Heart right ventricle (tissue), 16 donors: ENCODE measurements at regions not wholly inside any gene's neighbourhood (a gene's known extent, or its start where the extent isn't known, plus 50 kb on each side); places are given as distances from the start of the nearest gene placed in this dataset.

Experiments
- ATAC-seq, 8 donors: fragments of 200-7000 bp; cut with Tn5 transposase; one replicate each; pipeline ENCODE4 v1.9.1; 2020; ENCODE audit warnings: mild to moderate bottlenecking in 8 of 8, moderate library complexity in 8 of 8, moderate number of reproducible peaks in 1 of 8
- DNase-seq, 2 donors: peaks; one replicate each; pipeline ENCODE4 v3.0.0-alpha.2; 2020
- H3K27ac ChIP-seq, 10 donors: fragments of 200-600 bp; sonication (generic) in 2 of 10; one replicate each; pipeline versions ENCODE4 v1.5.0 to v1.8.0; 2020 to 2022; ENCODE audit warnings: mild to moderate bottlenecking in 3 of 10
- H3K27me3 ChIP-seq, 7 donors: fragments of 200-600 bp; one replicate each; pipeline ENCODE4 v1.8.0; 2021 to 2022; ENCODE audit warnings: mild to moderate bottlenecking in 2 of 7
- H3K36me3 ChIP-seq, 9 donors: fragments of 200-600 bp; sonication (generic) in 1 of 9; one replicate each; pipeline versions ENCODE4 v1.5.0 to v1.8.0; 2020 to 2022; ENCODE audit warnings: mild to moderate bottlenecking in 2 of 9
- H3K4me1 ChIP-seq, 9 donors: fragments of 200-600 bp; sonication (generic) in 1 of 9; one replicate each; pipeline versions ENCODE4 v1.5.0 to v1.8.0; 2020 to 2022; ENCODE audit warnings: mild to moderate bottlenecking in 4 of 9
- H3K4me3 ChIP-seq, 10 donors: fragments of 200-600 bp; sonication (generic) in 2 of 10; one replicate each; pipeline versions ENCODE4 v1.5.0 to v1.8.0; 2020 to 2022; ENCODE audit warnings: mild to moderate bottlenecking in 7 of 10, moderate library complexity in 2 of 10
- H3K9me3 ChIP-seq, 11 donors: fragments of 200-600 bp in 10 of 11; sonication (generic) in 2 of 11; one replicate each; pipeline versions ENCODE4 v1.5.0 to v1.8.0; 2013 to 2022; ENCODE audit warnings: mild to moderate bottlenecking in 2 of 11, control low read depth in 1 of 11, moderate library complexity in 1 of 11
- CTCF ChIP-seq, 9 donors: fragments of 200-600 bp; sonication (generic) in 2 of 9; IDR thresholded peaks; one replicate each; pipeline versions ENCODE4 v1.5.0 to v1.8.0; 2021 to 2022; ENCODE audit warnings: antibody characterized with exemption in 9 of 9, mild to moderate bottlenecking in 5 of 9, moderate library complexity in 1 of 9
- WGBS, 2 donors: extraction: QIAGEN DNeasy Blood & Tissue Kit; methylation state at CpG; one replicate each; pipeline ENCODE4 v1.1.7; 2013; ENCODE audit warnings: inconsistent platforms in 1 of 2; 5-methylcytosine and 5-hydroxymethylcytosine counted together
- intact Hi-C, 10 donors: fragments of 100-400 bp; cut with DNase I; formaldehyde crosslinking; loops; one replicate each; pipeline versions ENCODE4 v1.11.1 to v1.14.2; 2022
- donor health status: Arrhythmogenic right ventricular cardiomyopathy.
- donor health status: ischemic (EF 13 %, LVEDD 7.1; RV severe dilation, severe dysfunction).
- donor health status: healthy with polysubstance abuse.
- donor health status: DM: no; HTN: yes; CAD: no.
- donor health status: DM: no; HTN: no; CAD: no.
- donor health status: ischemic (EF 25% LVEDD 6.9; RV normal size, moderate dysfunction).
- donor health status: ischemic (EF 25% LVEDD 5.7; RV mildly dilated, moderate dysfunction).
- donor health status: healthy.
- donor health status: DM: yes; HTN: yes; CAD: no.
- donor health status: Ischemic cardiomyopathy.
- donor health status: ischemic (EF 35%, LVEDD 5.7; RV mildly dilated, moderate dysfunction).
- donor health status: nonischemic (EF 11% LVEDD 7.7; RV severe dilation, severe dysfunction).
- donor health status: DM: yes; HTN: yes; CAD: no.
- donor health status: PGD.
- donor health status: ischemic (EF 29% LVEDD 5.4; RV normal size, mild dysfunction).
- donor health status: nonischemic (EF 23%, LVEDD 6.1; RV moderate dilation, normal function).

DNA sequence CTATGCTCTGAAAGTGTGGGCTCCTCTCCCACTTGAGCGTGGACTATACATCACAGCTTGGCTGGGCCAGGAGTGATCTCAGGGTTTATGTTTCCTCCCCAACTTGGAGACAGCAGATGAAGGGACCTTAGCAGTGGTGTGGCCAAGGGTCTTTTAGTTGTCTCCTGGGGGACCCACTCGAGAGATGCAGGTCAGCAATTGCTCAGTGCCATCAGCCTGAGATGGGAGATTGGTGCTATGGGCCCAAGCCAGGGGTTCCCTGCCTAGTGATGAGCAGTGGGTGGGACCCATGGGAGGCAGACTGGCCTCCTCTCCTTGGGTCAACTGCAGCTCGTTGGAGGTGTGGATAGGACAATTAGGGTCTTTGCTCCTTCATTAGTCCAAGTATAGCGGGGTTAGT, 510.5 kb upstream of the FSHR start:
- 87 to 88% methylated on average over 4 of the region's 4 CpGs for WGBS, 2 donors
- H3K27ac ChIP-seq = no peak overlapping the region
- no peak for DNase-seq
- intact Hi-C loops = no loop called here
- H3K4me3 ChIP-seq = no peak overlapping the region
- ATAC-seq = no peak
- H3K9me3 ChIP-seq = no peaks in the 10 kb centered on the region
- no peak for TF ChIP-seq CTCF (IDR thresholded peaks at IDR 0.05)
- no peaks in the 10 kb centered on the region for H3K27me3 ChIP-seq
- H3K36me3 ChIP-seq = no peaks in the 10 kb centered on the region
- H3K4me1 ChIP-seq = no peaks in the 10 kb centered on the region

- TF ChIP-seq CTCF (IDR thresholded peaks at IDR 0.05) = no peak
- intact Hi-C loops = no loop called here
- Histone ChIP-seq H3K4me3 (no peak overlapping the region), H3K27ac (no peak overlapping the region), H3K4me1 (no peaks in the 10 kb centered on the region), H3K36me3 (no peaks in the 10 kb centered on the region), H3K27me3 (no peaks in the 10 kb centered on the region), H3K9me3 (no peaks in the 10 kb centered on the region)
- ATAC-seq (no peak), DNase-seq (no peak)
- 69 to 85% methylated on average over 1 of the region's 1 CpG for WGBS, 2 donors
These were observed 507.5 kb upstream of the FSHR start for GRCh38 chr2:49661809-49662208.

DNA sequence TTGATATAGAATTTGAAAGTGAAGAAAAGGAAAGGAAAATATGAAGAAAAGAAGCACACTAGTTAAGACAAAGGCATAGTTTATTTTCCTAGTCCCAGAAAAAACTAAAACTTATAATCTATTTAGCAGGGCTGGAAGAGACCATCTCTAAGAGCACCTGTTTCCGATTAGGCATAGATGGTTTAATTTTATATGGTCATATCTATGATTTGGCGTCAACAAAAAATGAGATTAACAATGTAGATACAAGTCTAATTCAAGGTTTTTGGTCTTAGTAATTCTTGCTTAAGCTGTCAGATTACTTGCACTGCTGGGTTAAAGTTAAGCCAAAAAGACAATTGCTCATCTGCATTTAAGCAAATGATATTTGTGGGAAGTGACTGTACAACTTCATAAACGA, 502.5 kb upstream of the FSHR start:
- no peaks in the 10 kb centered on the region for H3K36me3 ChIP-seq
- intact Hi-C loops = no loop called here
- no peak for TF ChIP-seq CTCF (IDR thresholded peaks at IDR 0.05)
- no peaks in the 10 kb centered on the region for H3K27me3 ChIP-seq
- 79 to 84% methylated on average over 3 of the region's 3 CpGs for WGBS, 2 donors
- ATAC-seq (no peak), DNase-seq (no peak)
- H3K4me1 ChIP-seq = no peaks in the 10 kb centered on the region
- no peak overlapping the region for H3K27ac ChIP-seq
- H3K4me3 ChIP-seq = no peak overlapping the region
- no peaks in the 10 kb centered on the region for H3K9me3 ChIP-seq

GRCh38 chr2:49643149-49643548, 488.8 kb upstream of the FSHR start:
- intact Hi-C loops = no loop called here
- H3K9me3 ChIP-seq = peaks cover 0 to 23% (median 7%) of the 10 kb centered on the region in 11 donors
- WGBS, 2 donors = 46 to 47% methylated on average over 2 of the region's 2 CpGs
- no peaks in the 10 kb centered on the region for H3K4me1 ChIP-seq
- TF ChIP-seq CTCF (IDR thresholded peaks at IDR 0.05) = no peak
- DNase-seq = no peak
- H3K36me3 ChIP-seq = no peaks in the 10 kb centered on the region
- no peak overlapping the region for H3K27ac ChIP-seq
- no peak for ATAC-seq
- no peak overlapping the region for H3K4me3 ChIP-seq
- no peaks in the 10 kb centered on the region for H3K27me3 ChIP-seq

DNA sequence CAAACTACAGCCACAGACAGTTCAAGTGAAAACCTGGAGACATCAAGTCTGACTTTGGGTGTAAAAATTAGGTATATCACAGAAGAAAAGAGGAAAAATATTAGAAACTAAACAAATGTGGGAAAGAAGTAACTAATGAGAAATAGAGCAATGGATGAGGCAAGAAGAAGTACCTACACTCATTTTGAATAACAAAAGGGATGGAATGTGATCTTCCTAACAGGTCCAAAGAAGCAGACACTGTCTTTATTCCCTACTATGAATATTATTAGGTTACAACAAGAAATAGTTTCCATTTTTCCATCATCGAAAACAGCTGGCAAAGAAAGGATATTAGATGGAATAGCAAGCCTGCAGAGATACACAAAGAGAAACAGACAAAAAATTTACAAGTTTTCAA, 486.3 kb upstream of the FSHR start:
- Histone ChIP-seq H3K4me3 (no peak overlapping the region), H3K4me1 (no peaks in the 10 kb centered on the region), H3K9me3 (peaks cover 0 to 2% (median 0%) of the 10 kb centered on the region in 11 donors), H3K36me3 (no peaks in the 10 kb centered on the region), H3K27ac (no peak overlapping the region), H3K27me3 (no peaks in the 10 kb centered on the region)
- ATAC-seq (no peak), DNase-seq (no peak)
- intact Hi-C loops = no loop called here
- TF ChIP-seq CTCF (IDR thresholded peaks at IDR 0.05) = no peak
- 70 to 89% methylated on average over 1 of the region's 1 CpG for WGBS, 2 donors
